ENCODE measurements at regions not wholly inside any gene's neighbourhood (a gene's known extent, or its start where the extent isn't known, plus 50 kb on each side); places are given as distances from the start of the nearest gene placed in this dataset.

GRCh38 chr12:91394903-91395302 lies 212.3 kb upstream of the DCN start:
- TF ChIP-seq CTCF (IDR thresholded peaks at IDR 0.05): no peak
- TF ChIP-seq POLR2AphosphoS5 (IDR thresholded peaks at IDR 0.05; ENCODE audit: low read depth, low read length): no peak
- TF ChIP-seq REST (IDR thresholded peaks at IDR 0.05; ENCODE audit: insufficient read depth in 1 of 2, low read depth in 2 of 2, low read length in 1 of 2): no peak
- TF ChIP-seq SIN3A (IDR thresholded peaks at IDR 0.05; ENCODE audit: borderline replicate concordance, insufficient read depth, low read depth, low read length): no peak
